ENCODE measurements at regions not wholly inside any gene's neighbourhood (a gene's known extent, or its start where the extent isn't known, plus 50 kb on each side); places are given as distances from the start of the nearest gene placed in this dataset.
"Not testable (repeated sequence)": the region's sequence is repeated elsewhere in the genome, so short reads cannot be mapped to it uniquely, and the experiment has no call there.

DNA sequence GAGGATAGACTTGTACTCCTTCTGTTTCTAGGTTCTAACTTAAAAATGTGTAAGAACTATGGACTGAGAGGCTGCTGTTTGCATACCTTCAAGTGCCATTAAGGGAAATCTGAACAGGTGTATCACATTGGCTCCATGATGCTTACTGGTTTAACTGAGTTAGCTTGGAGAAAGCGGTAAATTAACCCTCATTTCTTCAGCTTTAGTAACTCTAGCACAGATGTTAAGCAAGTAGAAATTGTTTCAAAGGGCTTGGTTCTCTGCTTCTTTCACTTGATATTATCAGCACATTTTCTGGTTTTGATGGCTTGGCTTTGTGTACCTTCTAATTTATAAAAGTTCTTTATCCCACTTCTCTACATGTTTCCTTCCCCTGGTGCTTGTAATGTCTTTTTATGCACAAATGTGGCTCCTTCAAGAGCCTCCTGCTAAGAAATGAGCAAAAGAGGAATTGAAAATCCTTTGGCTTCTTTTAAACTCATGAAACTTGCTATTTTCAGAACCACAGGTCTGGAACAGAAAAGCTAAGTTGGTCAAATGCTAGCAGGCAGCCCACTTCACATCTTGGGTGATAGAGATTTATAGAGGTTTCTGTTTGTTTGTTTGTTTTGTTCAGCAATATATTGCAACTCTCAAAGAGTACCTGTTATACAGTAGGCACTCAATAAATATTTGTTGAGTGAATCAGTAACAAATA lies 249.9 kb upstream of the THUMPD2 start:
- Histone ChIP-seq H3K9me3 (no peaks in the 10 kb centered on the region), H3K27ac (ENCODE audit: low read length) (no peak overlapping the region), H3K4me3 (ENCODE audit: control insufficient read depth in 1 of 2, extremely low read depth in 1 of 2, low read length in 1 of 2) (no peak overlapping the region), H3K4me1 (ENCODE audit: control insufficient read depth in 1 of 2, extremely low read depth in 1 of 2, insufficient read depth in 2 of 2, low read length in 2 of 2) (no peaks in the 10 kb centered on the region), H3K36me3 (ENCODE audit: control insufficient read depth in 2 of 2, extremely low read depth in 1 of 2, insufficient read depth in 1 of 2, low read length in 1 of 2) (no peaks in the 10 kb centered on the region), H3K27me3 (replicated peaks in 1 of 2; ENCODE audit: control insufficient read depth in 2 of 2, extremely low read depth in 1 of 2, insufficient read depth in 2 of 2, low read length in 1 of 2) (no peaks in the 10 kb centered on the region)
- Mint-ChIP-seq H3K4me1 (no peaks in the 10 kb centered on the region), H3K27me3 (no peaks in the 10 kb centered on the region), H3K27ac (no peak overlapping the region), H3K4me3 (no peak overlapping the region), H3K9me3 (peaks cover 4 to 11% (median 9%) of the 10 kb centered on the region in 3 donors), H3K36me3 (no peaks in the 10 kb centered on the region)
- CTCF ChIA-PET = no interaction called here
- POLR2A ChIA-PET = no interaction called here
- WGBS (ENCODE audit: insufficient coverage) = no CpG with 5 or more reads among the region's 1 CpG
- ATAC-seq (replicated peaks in 1 of 4) = no peak
- no peak for DNase-seq

DNA sequence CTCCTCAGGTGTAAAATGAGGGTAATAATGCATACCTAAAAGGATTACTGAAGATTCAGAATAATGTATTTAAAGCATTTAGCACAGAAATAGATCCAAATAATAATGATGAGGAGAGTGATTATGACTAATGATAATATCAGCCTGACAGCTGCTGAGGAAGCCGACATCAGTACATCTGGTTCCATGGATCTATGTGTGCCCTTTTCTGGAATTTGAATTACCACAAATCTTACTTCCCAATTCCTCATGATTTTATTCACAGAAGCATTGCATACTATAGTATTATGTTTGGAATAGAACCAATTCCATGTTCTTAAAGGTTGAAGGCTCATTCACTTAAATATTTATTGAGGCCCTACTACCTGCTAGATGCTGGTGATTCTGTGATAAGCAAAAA lies 248.9 kb upstream of the THUMPD2 start:
- Mint-ChIP-seq H3K27me3 (no peaks in the 10 kb centered on the region), H3K27ac (no peak overlapping the region), H3K36me3 (no peaks in the 10 kb centered on the region), H3K9me3 (peaks cover 4 to 14% (median 10%) of the 10 kb centered on the region in 3 donors), H3K4me1 (no peaks in the 10 kb centered on the region), H3K4me3 (no peak overlapping the region)
- no peak for DNase-seq
- H3K27ac ChIP-seq (ENCODE audit: low read length) = no peak overlapping the region
- H3K36me3 ChIP-seq (ENCODE audit: control insufficient read depth in 2 of 2, extremely low read depth in 1 of 2, insufficient read depth in 1 of 2, low read length in 1 of 2) = no peaks in the 10 kb centered on the region
- no peak overlapping the region for H3K4me3 ChIP-seq (ENCODE audit: control insufficient read depth in 1 of 2, extremely low read depth in 1 of 2, low read length in 1 of 2)
- CTCF ChIA-PET = no interaction called here
- H3K9me3 ChIP-seq = no peaks in the 10 kb centered on the region
- no peak for ATAC-seq (replicated peaks in 1 of 4)
- POLR2A ChIA-PET = no interaction called here
- no peaks in the 10 kb centered on the region for H3K27me3 ChIP-seq (replicated peaks in 1 of 2; ENCODE audit: control insufficient read depth in 2 of 2, extremely low read depth in 1 of 2, insufficient read depth in 2 of 2, low read length in 1 of 2)
- H3K4me1 ChIP-seq (ENCODE audit: control insufficient read depth in 1 of 2, extremely low read depth in 1 of 2, insufficient read depth in 2 of 2, low read length in 2 of 2) = no peaks in the 10 kb centered on the region
- WGBS (ENCODE audit: insufficient coverage) = no CpG with 5 or more reads among the region's 1 CpG

DNA sequence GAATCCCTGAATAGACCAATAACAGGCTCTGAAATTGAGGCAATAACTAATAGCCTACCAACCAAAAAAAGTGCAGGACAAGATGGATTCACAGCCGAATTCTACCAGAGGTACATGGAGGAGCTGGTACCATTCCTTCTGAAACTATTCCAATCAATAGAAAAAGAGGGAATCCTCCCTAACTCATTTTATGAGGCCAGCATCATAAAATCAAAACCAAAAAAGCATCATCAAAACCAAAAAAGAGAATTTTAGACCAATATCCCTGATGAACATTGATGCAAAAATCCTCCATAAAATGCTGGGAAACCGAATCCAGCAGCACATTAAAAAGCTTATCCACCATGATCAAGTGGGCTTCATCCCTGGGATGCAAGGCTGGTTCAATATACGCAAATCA lies 246.2 kb upstream of the THUMPD2 start:
- CTCF ChIA-PET; H3K4me3 Mint-ChIP-seq; H3K4me1 Mint-ChIP-seq; H3K9me3 ChIP-seq; H3K36me3 Mint-ChIP-seq; ATAC-seq (replicated peaks in 1 of 4); DNase-seq; H3K27me3 Mint-ChIP-seq; H3K36me3 ChIP-seq (ENCODE audit: control insufficient read depth in 2 of 2, extremely low read depth in 1 of 2, insufficient read depth in 1 of 2, low read length in 1 of 2); H3K4me1 ChIP-seq (ENCODE audit: control insufficient read depth in 1 of 2, extremely low read depth in 1 of 2, insufficient read depth in 2 of 2, low read length in 2 of 2); H3K27ac ChIP-seq (ENCODE audit: low read length); H3K4me3 ChIP-seq (ENCODE audit: control insufficient read depth in 1 of 2, extremely low read depth in 1 of 2, low read length in 1 of 2); H3K27ac Mint-ChIP-seq; H3K27me3 ChIP-seq (replicated peaks in 1 of 2; ENCODE audit: control insufficient read depth in 2 of 2, extremely low read depth in 1 of 2, insufficient read depth in 2 of 2, low read length in 1 of 2); POLR2A ChIA-PET: not testable (repeated sequence)
- WGBS (ENCODE audit: insufficient coverage) = no CpG with 5 or more reads among the region's 3 CpGs
- peaks cover 16 to 24% (median 21%) of the 10 kb centered on the region in 3 donors for H3K9me3 Mint-ChIP-seq

DNA sequence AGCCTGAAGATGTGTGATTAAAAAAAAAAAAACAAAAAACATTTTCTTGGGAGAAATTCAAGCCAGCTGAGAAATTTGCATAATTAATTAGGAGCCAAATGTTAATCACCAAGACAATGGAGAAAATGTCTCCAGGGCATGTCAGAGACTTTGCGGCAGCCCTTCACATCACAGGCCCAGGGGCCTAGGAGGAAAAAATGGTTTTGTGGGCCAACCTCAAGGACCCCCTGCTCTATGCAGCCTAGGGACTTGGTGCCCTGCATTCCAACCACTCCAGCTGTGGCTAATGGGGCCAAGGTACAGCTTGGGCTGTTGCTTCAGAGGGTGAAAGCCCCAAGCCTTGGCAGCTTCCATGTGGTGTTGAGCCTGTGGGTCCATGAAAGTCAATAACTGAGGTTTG lies 241.9 kb upstream of the THUMPD2 start:
- no peaks in the 10 kb centered on the region for H3K4me1 ChIP-seq (ENCODE audit: control insufficient read depth in 1 of 2, extremely low read depth in 1 of 2, insufficient read depth in 2 of 2, low read length in 2 of 2)
- no CpG with 5 or more reads among the region's 1 CpG for WGBS (ENCODE audit: insufficient coverage)
- ChIA-PET POLR2A (no interaction called here), CTCF (no interaction called here)
- no peak for ATAC-seq (replicated peaks in 1 of 4)
- no peaks in the 10 kb centered on the region for H3K27me3 ChIP-seq (replicated peaks in 1 of 2; ENCODE audit: control insufficient read depth in 2 of 2, extremely low read depth in 1 of 2, insufficient read depth in 2 of 2, low read length in 1 of 2)
- Mint-ChIP-seq H3K36me3 (no peaks in the 10 kb centered on the region), H3K27ac (no peak overlapping the region), H3K27me3 (no peaks in the 10 kb centered on the region), H3K9me3 (peaks cover 17 to 33% (median 27%) of the 10 kb centered on the region in 3 donors), H3K4me1 (no peaks in the 10 kb centered on the region), H3K4me3 (no peak overlapping the region)
- H3K4me3 ChIP-seq (ENCODE audit: control insufficient read depth in 1 of 2, extremely low read depth in 1 of 2, low read length in 1 of 2) = no peak overlapping the region
- H3K9me3 ChIP-seq = no peaks in the 10 kb centered on the region
- DNase-seq = no peak
- no peaks in the 10 kb centered on the region for H3K36me3 ChIP-seq (ENCODE audit: control insufficient read depth in 2 of 2, extremely low read depth in 1 of 2, insufficient read depth in 1 of 2, low read length in 1 of 2)
- no peak overlapping the region for H3K27ac ChIP-seq (ENCODE audit: low read length)

DNA sequence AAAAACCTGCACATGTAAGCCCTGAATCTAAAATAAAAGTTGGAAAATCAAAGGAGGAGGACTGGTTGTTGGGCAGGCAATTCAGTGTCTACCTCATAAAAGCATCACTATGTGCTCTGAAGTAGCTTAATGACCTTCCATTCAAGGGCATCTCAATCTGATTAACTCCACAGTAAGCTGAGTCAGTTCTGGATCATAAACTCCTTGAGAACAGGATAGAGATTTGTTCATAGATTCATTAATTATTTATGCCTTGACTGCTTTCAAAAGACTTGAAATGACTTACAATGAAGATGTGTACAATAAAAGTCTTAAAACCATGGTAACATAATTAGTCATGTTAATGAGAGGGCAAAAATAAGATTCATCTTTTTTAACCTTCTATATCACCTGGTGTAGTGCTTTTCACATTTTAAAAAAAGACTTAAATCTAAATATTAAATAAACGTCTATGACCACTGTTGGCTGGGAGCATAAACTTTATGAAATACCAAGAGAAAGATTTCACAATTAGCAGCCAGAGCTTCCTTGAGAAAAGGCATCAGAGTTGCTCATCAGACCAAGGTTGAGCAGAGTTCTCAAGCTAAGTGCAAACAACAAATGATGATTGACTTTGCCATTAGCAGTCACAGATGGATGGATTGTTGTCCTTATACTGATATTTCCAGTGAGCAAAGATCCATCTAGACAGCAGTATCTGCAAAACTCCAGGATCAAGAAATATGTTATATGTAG lies 237.3 kb upstream of the THUMPD2 start:
- POLR2A ChIA-PET = no interaction called here
- CTCF ChIA-PET = no interaction called here
- no peaks in the 10 kb centered on the region for H3K36me3 ChIP-seq (ENCODE audit: control insufficient read depth in 2 of 2, extremely low read depth in 1 of 2, insufficient read depth in 1 of 2, low read length in 1 of 2)
- no peaks in the 10 kb centered on the region for H3K4me1 Mint-ChIP-seq
- DNase-seq = no peak
- H3K36me3 Mint-ChIP-seq = no peaks in the 10 kb centered on the region
- no peak overlapping the region for H3K4me3 ChIP-seq (ENCODE audit: control insufficient read depth in 1 of 2, extremely low read depth in 1 of 2, low read length in 1 of 2)
- peaks cover 17 to 22% (median 17%) of the 10 kb centered on the region in 3 donors for H3K9me3 Mint-ChIP-seq
- no peaks in the 10 kb centered on the region for H3K27me3 Mint-ChIP-seq
- no peaks in the 10 kb centered on the region for H3K27me3 ChIP-seq (replicated peaks in 1 of 2; ENCODE audit: control insufficient read depth in 2 of 2, extremely low read depth in 1 of 2, insufficient read depth in 2 of 2, low read length in 1 of 2)
- WGBS (ENCODE audit: insufficient coverage) = 100% methylated on average over 1 of the region's 1 CpG
- no peak overlapping the region for H3K4me3 Mint-ChIP-seq
- ATAC-seq (replicated peaks in 1 of 4) = no peak
- H3K4me1 ChIP-seq (ENCODE audit: control insufficient read depth in 1 of 2, extremely low read depth in 1 of 2, insufficient read depth in 2 of 2, low read length in 2 of 2) = no peaks in the 10 kb centered on the region
- H3K27ac ChIP-seq (ENCODE audit: low read length) = no peak overlapping the region
- H3K9me3 ChIP-seq = no peaks in the 10 kb centered on the region
- H3K27ac Mint-ChIP-seq = no peak overlapping the region

DNA sequence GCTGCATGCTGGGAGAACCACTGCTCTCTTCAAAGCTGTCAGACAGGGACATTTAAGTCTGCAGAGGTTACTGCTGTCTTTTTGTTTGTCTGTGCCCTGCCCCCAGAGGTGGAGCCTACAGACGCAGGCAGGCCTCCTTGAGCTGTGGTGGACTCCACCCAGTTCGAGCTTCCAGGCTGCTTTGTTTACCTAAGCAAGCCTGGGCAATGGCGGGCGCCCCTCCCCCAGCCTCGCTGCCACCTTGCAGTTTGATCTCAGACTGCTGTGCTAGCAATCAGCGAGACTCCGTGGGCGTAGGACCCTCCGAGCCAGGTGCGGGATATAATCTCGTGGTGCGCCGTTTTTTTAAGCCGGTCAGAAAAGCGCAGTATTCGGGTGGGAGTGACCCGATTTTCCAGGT lies 234.9 kb upstream of the THUMPD2 start:
- ATAC-seq (replicated peaks in 1 of 4); POLR2A ChIA-PET; H3K4me1 ChIP-seq (ENCODE audit: control insufficient read depth in 1 of 2, extremely low read depth in 1 of 2, insufficient read depth in 2 of 2, low read length in 2 of 2); H3K27ac Mint-ChIP-seq; H3K4me3 Mint-ChIP-seq; H3K4me1 Mint-ChIP-seq; CTCF ChIA-PET; H3K9me3 ChIP-seq; H3K27ac ChIP-seq (ENCODE audit: low read length); H3K27me3 ChIP-seq (replicated peaks in 1 of 2; ENCODE audit: control insufficient read depth in 2 of 2, extremely low read depth in 1 of 2, insufficient read depth in 2 of 2, low read length in 1 of 2); DNase-seq; H3K36me3 Mint-ChIP-seq; H3K4me3 ChIP-seq (ENCODE audit: control insufficient read depth in 1 of 2, extremely low read depth in 1 of 2, low read length in 1 of 2); H3K36me3 ChIP-seq (ENCODE audit: control insufficient read depth in 2 of 2, extremely low read depth in 1 of 2, insufficient read depth in 1 of 2, low read length in 1 of 2); H3K27me3 Mint-ChIP-seq: not testable (repeated sequence)
- H3K9me3 Mint-ChIP-seq = peaks cover 5 to 10% (median 6%) of the 10 kb centered on the region in 3 donors
- WGBS (ENCODE audit: insufficient coverage) = no CpG with 5 or more reads among the region's 17 CpGs
